IgD-negative memory B cell (primary cell): ENCODE measurements at regions not wholly inside any gene's neighbourhood (a gene's known extent, or its start where the extent isn't known, plus 50 kb on each side); places are given as distances from the start of the nearest gene placed in this dataset.
"Not testable (repeated sequence)": the region's sequence is repeated elsewhere in the genome, so short reads cannot be mapped to it uniquely, and the experiment has no call there.

Source experiments
- H3K27ac Mint-ChIP-seq, 3 donors: one replicate each; pipeline ENCODE4 v1.8.0; 2020 to 2022; ENCODE audit warnings: mild to moderate bottlenecking in 3 of 3, mixed read lengths in 3 of 3, moderate library complexity in 1 of 3
- H3K27me3 Mint-ChIP-seq: one replicate; pipeline ENCODE4 v1.8.0; 2021; ENCODE audit warnings: mixed read lengths
- H3K36me3 Mint-ChIP-seq: one replicate; pipeline ENCODE4 v1.8.0; 2020; ENCODE audit warnings: mild to moderate bottlenecking, mixed read lengths
- H3K4me1 Mint-ChIP-seq, 3 donors: one replicate each; pipeline ENCODE4 v1.8.0; 2020 to 2022; ENCODE audit warnings: mixed read lengths in 3 of 3, mild to moderate bottlenecking in 1 of 3
- H3K4me3 Mint-ChIP-seq, 4 donors: one replicate each; pipeline ENCODE4 v1.8.0; 2020 to 2022; ENCODE audit warnings: mild to moderate bottlenecking in 4 of 4, mixed read lengths in 4 of 4, moderate library complexity in 3 of 4
- H3K9me3 Mint-ChIP-seq, 3 donors: one replicate each; pipeline ENCODE4 v1.8.0; 2020 to 2021; ENCODE audit warnings: mixed read lengths in 3 of 3, mild to moderate bottlenecking in 1 of 3

GRCh38 chr3:163548015-163548414, 1530.3 kb downstream of the SI start:
- H3K36me3 Mint-ChIP-seq: no peaks in the 10 kb centered on the region
- no peaks in the 10 kb centered on the region for H3K27me3 Mint-ChIP-seq
- no peak overlapping the region for H3K27ac Mint-ChIP-seq
- H3K4me3 Mint-ChIP-seq: no peak overlapping the region
- H3K4me1 Mint-ChIP-seq: no peaks in the 10 kb centered on the region
- H3K9me3 Mint-ChIP-seq: peaks cover 0 to 9% (median 0%) of the 10 kb centered on the region in 3 donors

GRCh38 chr3:163547014-163547685, 1531.1 kb downstream of the SI start:
- no peak overlapping the region for H3K4me3 Mint-ChIP-seq
- H3K4me1 Mint-ChIP-seq: no peaks in the 10 kb centered on the region

GRCh38 chr3:163543662-163544061, 1534.6 kb downstream of the SI start:
- Mint-ChIP-seq H3K4me1 (no peaks in the 10 kb centered on the region), H3K4me3 (no peak overlapping the region), H3K27ac (no peak overlapping the region), H3K36me3 (no peaks in the 10 kb centered on the region), H3K9me3 (peaks cover 0 to 9% (median 1%) of the 10 kb centered on the region in 3 donors), H3K27me3 (no peaks in the 10 kb centered on the region)

More at GRCh38 chr3:163547014-163547685, 1531.1 kb downstream of the SI start:
- H3K27me3 Mint-ChIP-seq: no peaks in the 10 kb centered on the region
- H3K9me3 Mint-ChIP-seq: peaks cover 0 to 9% (median 0%) of the 10 kb centered on the region in 3 donors
- no peak overlapping the region for H3K27ac Mint-ChIP-seq
- no peaks in the 10 kb centered on the region for H3K36me3 Mint-ChIP-seq

- Mint-ChIP-seq H3K4me1 (no peaks in the 10 kb centered on the region), H3K9me3 (peaks cover 0 to 9% (median 5%) of the 10 kb centered on the region in 3 donors), H3K27ac (no peak overlapping the region), H3K36me3 (no peaks in the 10 kb centered on the region), H3K4me3 (no peak overlapping the region), H3K27me3 (no peaks in the 10 kb centered on the region)
These were observed 1536.7 kb downstream of the SI start for GRCh38 chr3:163541629-163542028.

GRCh38 chr3:163538387-163538786, 1539.9 kb downstream of the SI start:
- Mint-ChIP-seq H3K4me1 (no peaks in the 10 kb centered on the region), H3K4me3 (no peak overlapping the region), H3K9me3 (peaks cover under 1 to 5% (median 5%) of the 10 kb centered on the region in 3 donors), H3K36me3 (no peaks in the 10 kb centered on the region), H3K27me3 (no peaks in the 10 kb centered on the region), H3K27ac (no peak overlapping the region)

- no peaks in the 10 kb centered on the region for H3K4me1 Mint-ChIP-seq
- no peak overlapping the region for H3K4me3 Mint-ChIP-seq
- no peaks in the 10 kb centered on the region for H3K36me3 Mint-ChIP-seq
- H3K27ac Mint-ChIP-seq: no peak overlapping the region
- no peaks in the 10 kb centered on the region for H3K27me3 Mint-ChIP-seq
- peaks cover 2 to 11% (median 6%) of the 10 kb centered on the region in 3 donors for H3K9me3 Mint-ChIP-seq
These were observed 1544.9 kb downstream of the SI start for GRCh38 chr3:163533381-163533780.

GRCh38 chr3:163523375-163523774, 1554.9 kb downstream of the SI start:
- Mint-ChIP-seq H3K27ac (no peak overlapping the region), H3K4me3 (no peak overlapping the region), H3K9me3 (peaks cover 2 to 5% (median 2%) of the 10 kb centered on the region in 3 donors), H3K36me3 (peaks cover 1% of the 10 kb centered on the region), H3K4me1 (no peaks in the 10 kb centered on the region), H3K27me3 (no peaks in the 10 kb centered on the region)

- Mint-ChIP-seq H3K27me3 (no peaks in the 10 kb centered on the region), H3K36me3 (peaks cover 1% of the 10 kb centered on the region), H3K4me1 (no peaks in the 10 kb centered on the region), H3K4me3 (no peak overlapping the region), H3K9me3 (peaks cover 2 to 5% (median 5%) of the 10 kb centered on the region in 3 donors), H3K27ac (no peak overlapping the region)
These were observed 1557.0 kb downstream of the SI start for GRCh38 chr3:163521261-163521660.

GRCh38 chr3:163518065-163518464, 1560.2 kb downstream of the SI start:
- H3K36me3 Mint-ChIP-seq: peaks cover 1% of the 10 kb centered on the region
- H3K27ac Mint-ChIP-seq: no peak overlapping the region
- no peaks in the 10 kb centered on the region for H3K27me3 Mint-ChIP-seq
- no peaks in the 10 kb centered on the region for H3K4me1 Mint-ChIP-seq
- H3K9me3 Mint-ChIP-seq: peaks cover 2 to 5% (median 5%) of the 10 kb centered on the region in 3 donors
- no peak overlapping the region for H3K4me3 Mint-ChIP-seq

GRCh38 chr3:163513149-163513657, 1565.1 kb downstream of the SI start:
- H3K9me3 Mint-ChIP-seq: peaks cover 0 to 3% (median 2%) of the 10 kb centered on the region in 3 donors
- no peaks in the 10 kb centered on the region for H3K4me1 Mint-ChIP-seq
- no peak overlapping the region for H3K4me3 Mint-ChIP-seq
- H3K27ac Mint-ChIP-seq: no peak overlapping the region
- no peaks in the 10 kb centered on the region for H3K36me3 Mint-ChIP-seq
- H3K27me3 Mint-ChIP-seq: no peaks in the 10 kb centered on the region

- no peaks in the 10 kb centered on the region for H3K27me3 Mint-ChIP-seq
- H3K27ac Mint-ChIP-seq: no peak overlapping the region
- H3K36me3 Mint-ChIP-seq: no peaks in the 10 kb centered on the region
- no peaks in the 10 kb centered on the region for H3K4me1 Mint-ChIP-seq
- H3K4me3 Mint-ChIP-seq: no peak overlapping the region
- H3K9me3 Mint-ChIP-seq: peaks cover 0 to 3% (median 0%) of the 10 kb centered on the region in 3 donors
These were observed 1570.1 kb downstream of the SI start for GRCh38 chr3:163508206-163508605.

GRCh38 chr3:163504974-163505373, 1573.3 kb downstream of the SI start:
- Mint-ChIP-seq H3K9me3 (peaks cover 2% of the 10 kb centered on the region in 3 donors), H3K36me3 (no peaks in the 10 kb centered on the region), H3K4me1 (no peaks in the 10 kb centered on the region), H3K4me3 (no peak overlapping the region), H3K27ac (no peak overlapping the region), H3K27me3 (no peaks in the 10 kb centered on the region)

GRCh38 chr3:163499736-163500219, 1578.5 kb downstream of the SI start:
- H3K4me1 Mint-ChIP-seq, H3K36me3 Mint-ChIP-seq, H3K9me3 Mint-ChIP-seq, H3K27ac Mint-ChIP-seq, H3K27me3 Mint-ChIP-seq: not testable (repeated sequence)
- peak overlapping the region in 1 of 4 donors; percentile 69 for H3K4me3 Mint-ChIP-seq

GRCh38 chr3:163498842-163499735, 1579.2 kb downstream of the SI start:
- not testable (repeated sequence) for H3K27me3 Mint-ChIP-seq, H3K4me1 Mint-ChIP-seq, H3K9me3 Mint-ChIP-seq, H3K27ac Mint-ChIP-seq, H3K36me3 Mint-ChIP-seq
- H3K4me3 Mint-ChIP-seq: peak overlapping the region in 1 of 4 donors; percentile 69

- Mint-ChIP-seq H3K4me1 (no peaks in the 10 kb centered on the region), H3K27me3 (no peaks in the 10 kb centered on the region), H3K4me3 (no peak overlapping the region), H3K36me3 (no peaks in the 10 kb centered on the region), H3K27ac (no peak overlapping the region), H3K9me3 (peaks cover 1 to 10% (median 2%) of the 10 kb centered on the region in 3 donors)
These were observed 1586.6 kb downstream of the SI start for GRCh38 chr3:163491714-163492113.
